ENCODE measurements at regions not wholly inside any gene's neighbourhood (a gene's known extent, or its start where the extent isn't known, plus 50 kb on each side); places are given as distances from the start of the nearest gene placed in this dataset.
"Not testable (repeated sequence)": the region's sequence is repeated elsewhere in the genome, so short reads cannot be mapped to it uniquely, and the experiment has no call there.

DNA sequence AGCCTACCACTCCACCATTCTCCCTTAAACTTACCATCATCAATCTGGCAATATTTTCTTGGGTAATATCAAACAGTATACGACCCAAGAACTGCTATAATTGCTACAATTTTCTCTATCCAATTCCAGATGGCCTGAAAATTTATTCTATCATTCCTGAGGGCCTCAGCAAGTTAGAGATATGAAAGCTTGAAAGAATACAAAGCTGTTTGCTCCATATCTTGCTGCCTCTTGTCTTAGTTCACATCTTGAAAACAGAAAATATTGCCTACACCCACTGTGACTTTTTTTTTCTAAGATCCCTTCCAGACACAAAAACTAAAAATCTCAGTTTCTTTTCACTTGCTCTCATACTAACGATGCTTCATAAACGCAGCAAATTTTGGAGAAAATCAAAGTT lies 898.9 kb downstream of the OTOL1 start:
- H3K36me3 ChIP-seq: no peaks in the 10 kb centered on the region
- H3K27me3 ChIP-seq: no peaks in the 10 kb centered on the region
- H3K27ac ChIP-seq: no peak overlapping the region
- WGBS, 2 donors (ENCODE audit: low coverage in 1 of 2): 40 to 91% methylated on average over 2 to 3 of the region's 3 CpGs
- no peak overlapping the region for H3K4me3 ChIP-seq
- no peaks in the 10 kb centered on the region for H3K4me1 ChIP-seq
- no peak for ATAC-seq
- H3K9me3 ChIP-seq: no peaks in the 10 kb centered on the region
- TF ChIP-seq, protein P1, sequence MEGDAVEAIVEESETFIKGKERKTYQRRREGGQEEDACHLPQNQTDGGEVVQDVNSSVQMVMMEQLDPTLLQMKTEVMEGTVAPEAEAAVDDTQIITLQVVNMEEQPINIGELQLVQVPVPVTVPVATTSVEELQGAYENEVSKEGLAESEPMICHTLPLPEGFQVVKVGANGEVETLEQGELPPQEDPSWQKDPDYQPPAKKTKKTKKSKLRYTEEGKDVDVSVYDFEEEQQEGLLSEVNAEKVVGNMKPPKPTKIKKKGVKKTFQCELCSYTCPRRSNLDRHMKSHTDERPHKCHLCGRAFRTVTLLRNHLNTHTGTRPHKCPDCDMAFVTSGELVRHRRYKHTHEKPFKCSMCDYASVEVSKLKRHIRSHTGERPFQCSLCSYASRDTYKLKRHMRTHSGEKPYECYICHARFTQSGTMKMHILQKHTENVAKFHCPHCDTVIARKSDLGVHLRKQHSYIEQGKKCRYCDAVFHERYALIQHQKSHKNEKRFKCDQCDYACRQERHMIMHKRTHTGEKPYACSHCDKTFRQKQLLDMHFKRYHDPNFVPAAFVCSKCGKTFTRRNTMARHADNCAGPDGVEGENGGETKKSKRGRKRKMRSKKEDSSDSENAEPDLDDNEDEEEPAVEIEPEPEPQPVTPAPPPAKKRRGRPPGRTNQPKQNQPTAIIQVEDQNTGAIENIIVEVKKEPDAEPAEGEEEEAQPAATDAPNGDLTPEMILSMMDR (IDR thresholded peaks at IDR 0.05): no peak
- TF ChIP-seq POLR2AphosphoS5 (IDR thresholded peaks at IDR 0.05) (no peak), POLR2A (IDR thresholded peaks at IDR 0.05) (no peak), EP300 (IDR thresholded peaks at IDR 0.05) (no peak)

GRCh38 chr3:162398554-162398953 lies 901.9 kb downstream of the OTOL1 start:
- Histone ChIP-seq H3K27me3 (no peaks in the 10 kb centered on the region), H3K27ac (no peak overlapping the region), H3K4me3 (no peak overlapping the region), H3K36me3 (no peaks in the 10 kb centered on the region), H3K4me1 (no peaks in the 10 kb centered on the region), H3K9me3 (no peaks in the 10 kb centered on the region)
- ATAC-seq: no peak
- TF ChIP-seq POLR2AphosphoS5 (IDR thresholded peaks at IDR 0.05) (no peak), POLR2A (IDR thresholded peaks at IDR 0.05) (no peak)
- TF ChIP-seq, protein P1 (IDR thresholded peaks at IDR 0.05): no peak
- 82 to 86% methylated on average over 1 to 2 of the region's 2 CpGs for WGBS, 2 donors (ENCODE audit: low coverage in 1 of 2)

DNA sequence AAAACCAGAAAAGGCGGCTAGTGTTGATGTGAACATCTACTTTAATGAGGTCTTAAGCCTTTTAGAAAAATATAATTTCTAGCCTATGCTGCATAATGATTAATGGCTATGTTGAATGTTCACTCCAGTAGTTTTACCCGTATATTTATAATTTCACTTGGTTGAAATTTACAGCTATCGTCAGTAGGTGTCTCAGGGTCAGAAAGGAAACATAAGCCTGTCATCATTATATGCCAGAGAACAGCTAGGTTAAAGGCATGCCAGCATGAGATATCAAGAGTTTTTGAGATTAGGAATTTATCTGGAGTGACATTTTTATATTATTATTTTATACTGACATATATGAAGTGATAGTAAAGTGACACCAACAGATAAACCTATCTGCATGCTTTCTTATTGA lies 904.1 kb downstream of the OTOL1 start:
- Histone ChIP-seq H3K36me3 (no peaks in the 10 kb centered on the region), H3K9me3 (no peaks in the 10 kb centered on the region), H3K4me1 (no peaks in the 10 kb centered on the region), H3K4me3 (no peak overlapping the region), H3K27ac (no peak overlapping the region), H3K27me3 (no peaks in the 10 kb centered on the region)
- TF ChIP-seq POLR2AphosphoS5 (IDR thresholded peaks at IDR 0.05) (no peak), EP300 (IDR thresholded peaks at IDR 0.05) (no peak), POLR2A (IDR thresholded peaks at IDR 0.05) (no peak)
- TF ChIP-seq, protein P1 (IDR thresholded peaks at IDR 0.05): no peak
- 18 to 20% methylated on average over 3 of the region's 3 CpGs for WGBS, 2 donors (ENCODE audit: low coverage in 1 of 2)
- ATAC-seq: no peak

DNA sequence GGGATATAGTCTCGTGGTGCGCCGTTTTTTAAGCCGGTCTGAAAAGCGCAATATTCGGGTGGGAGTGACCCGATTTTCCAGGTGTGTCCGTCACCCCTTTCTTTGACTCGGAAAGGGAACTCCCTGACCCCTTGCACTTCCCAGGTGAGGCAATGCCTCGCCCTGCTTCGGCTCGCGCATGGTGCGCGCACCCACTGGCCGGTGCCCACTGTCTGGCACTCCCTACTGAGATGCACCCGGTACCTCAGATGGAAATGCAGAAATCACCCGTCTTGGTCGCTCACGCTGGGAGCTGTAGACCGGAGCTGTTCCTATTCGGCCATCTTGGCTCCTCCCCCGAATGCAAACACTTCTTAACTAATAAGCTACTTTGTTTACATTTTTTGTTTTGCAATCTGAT lies 914.9 kb downstream of the OTOL1 start:
- WGBS, 2 donors (ENCODE audit: low coverage in 1 of 2): 76% methylated on average over 14 of the region's 23 CpGs; no CpG with 5 or more reads in 1 of the 2 donors
- H3K4me3 ChIP-seq, H3K9me3 ChIP-seq, H3K27me3 ChIP-seq, ATAC-seq, H3K27ac ChIP-seq, H3K4me1 ChIP-seq, H3K36me3 ChIP-seq: not testable (repeated sequence)

GRCh38 chr3:162421721-162422120 lies 925.1 kb downstream of the OTOL1 start:
- TF ChIP-seq EP300 (IDR thresholded peaks at IDR 0.05): no peak
- TF ChIP-seq, protein P1 (IDR thresholded peaks at IDR 0.05): no peak
- TF ChIP-seq POLR2A (IDR thresholded peaks at IDR 0.05): no peak
- TF ChIP-seq POLR2AphosphoS5 (IDR thresholded peaks at IDR 0.05): no peak
- no peak overlapping the region for H3K27ac ChIP-seq
- no peaks in the 10 kb centered on the region for H3K36me3 ChIP-seq
- H3K27me3 ChIP-seq: no peaks in the 10 kb centered on the region
- no peak overlapping the region for H3K4me3 ChIP-seq
- ATAC-seq: no peak
- no peaks in the 10 kb centered on the region for H3K4me1 ChIP-seq
- H3K9me3 ChIP-seq: no peaks in the 10 kb centered on the region

GRCh38 chr3:162428192-162428591 lies 931.6 kb downstream of the OTOL1 start:
- H3K36me3 ChIP-seq: no peaks in the 10 kb centered on the region
- no peaks in the 10 kb centered on the region for H3K9me3 ChIP-seq
- TF ChIP-seq, protein P1 (IDR thresholded peaks at IDR 0.05): no peak
- no peak for TF ChIP-seq POLR2AphosphoS5 (IDR thresholded peaks at IDR 0.05)
- TF ChIP-seq POLR2A (IDR thresholded peaks at IDR 0.05): no peak
- TF ChIP-seq EP300 (IDR thresholded peaks at IDR 0.05): no peak
- H3K27me3 ChIP-seq: no peaks in the 10 kb centered on the region
- H3K4me3 ChIP-seq: no peak overlapping the region
- no peak overlapping the region for H3K27ac ChIP-seq
- no peaks in the 10 kb centered on the region for H3K4me1 ChIP-seq
- ATAC-seq: no peak
- 31 to 36% methylated on average over 2 of the region's 2 CpGs for WGBS, 2 donors (ENCODE audit: low coverage in 1 of 2)

Measured in gastroesophageal sphincter (tissue), 4 donors.